ENCODE measurements at regions not wholly inside any gene's neighbourhood (a gene's known extent, or its start where the extent isn't known, plus 50 kb on each side); places are given as distances from the start of the nearest gene placed in this dataset.

DNA sequence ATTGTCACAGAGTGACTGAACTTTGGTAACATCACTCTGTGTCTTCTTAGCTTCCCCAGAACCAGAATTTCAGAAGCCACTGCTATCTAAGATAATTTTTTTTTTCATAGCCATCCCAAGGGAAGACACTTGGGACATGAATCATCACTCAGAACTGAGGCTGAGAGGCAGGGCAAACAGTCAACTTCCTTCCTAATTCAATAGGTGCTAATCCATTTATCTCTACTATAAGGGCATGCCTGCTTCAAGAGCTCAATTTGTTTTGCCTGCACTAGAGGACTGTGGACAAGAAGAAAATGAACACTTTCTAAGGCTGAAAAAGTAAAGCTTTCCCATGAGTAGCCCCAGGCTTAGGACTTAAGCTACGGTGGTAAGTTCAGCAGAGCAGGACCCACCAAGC is 56.7 kb upstream of the MYRIP start:
- no peaks in the 10 kb centered on the region for H3K27me3 ChIP-seq
- TF ChIP-seq, protein P1, sequence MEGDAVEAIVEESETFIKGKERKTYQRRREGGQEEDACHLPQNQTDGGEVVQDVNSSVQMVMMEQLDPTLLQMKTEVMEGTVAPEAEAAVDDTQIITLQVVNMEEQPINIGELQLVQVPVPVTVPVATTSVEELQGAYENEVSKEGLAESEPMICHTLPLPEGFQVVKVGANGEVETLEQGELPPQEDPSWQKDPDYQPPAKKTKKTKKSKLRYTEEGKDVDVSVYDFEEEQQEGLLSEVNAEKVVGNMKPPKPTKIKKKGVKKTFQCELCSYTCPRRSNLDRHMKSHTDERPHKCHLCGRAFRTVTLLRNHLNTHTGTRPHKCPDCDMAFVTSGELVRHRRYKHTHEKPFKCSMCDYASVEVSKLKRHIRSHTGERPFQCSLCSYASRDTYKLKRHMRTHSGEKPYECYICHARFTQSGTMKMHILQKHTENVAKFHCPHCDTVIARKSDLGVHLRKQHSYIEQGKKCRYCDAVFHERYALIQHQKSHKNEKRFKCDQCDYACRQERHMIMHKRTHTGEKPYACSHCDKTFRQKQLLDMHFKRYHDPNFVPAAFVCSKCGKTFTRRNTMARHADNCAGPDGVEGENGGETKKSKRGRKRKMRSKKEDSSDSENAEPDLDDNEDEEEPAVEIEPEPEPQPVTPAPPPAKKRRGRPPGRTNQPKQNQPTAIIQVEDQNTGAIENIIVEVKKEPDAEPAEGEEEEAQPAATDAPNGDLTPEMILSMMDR (IDR thresholded peaks at IDR 0.05), result no peak
- H3K9me3 ChIP-seq, result no peaks in the 10 kb centered on the region
- no peak overlapping the region for H3K27ac ChIP-seq
- intact Hi-C loops (cut with DNase I), result no loop called here
- H3K4me3 ChIP-seq, result no peak overlapping the region
- DNase-seq (no peak), ATAC-seq (no peak)
- H3K4me1 ChIP-seq, result no peaks in the 10 kb centered on the region
- H3K36me3 ChIP-seq, result no peaks in the 10 kb centered on the region

DNA sequence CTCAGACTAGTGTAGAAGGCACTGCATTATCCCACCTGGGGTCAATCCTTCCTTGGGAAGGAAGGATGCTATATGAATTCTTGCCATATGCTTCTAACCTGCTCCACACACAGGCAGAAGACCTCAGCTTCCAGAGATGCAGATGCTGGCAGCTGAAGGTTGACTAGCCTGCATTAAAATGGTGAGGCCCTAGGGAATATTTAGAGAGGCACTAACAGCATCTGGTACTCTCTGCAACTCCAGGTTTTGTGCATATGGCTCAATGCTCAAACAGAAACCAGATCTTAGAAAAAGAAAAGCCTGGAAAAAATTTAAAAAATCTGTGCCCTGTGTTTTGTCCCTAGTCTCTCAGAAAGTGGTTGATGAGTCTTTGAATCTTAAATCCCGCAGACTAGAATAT is 56.0 kb upstream of the MYRIP start:
- no peak overlapping the region for H3K27ac ChIP-seq
- intact Hi-C loops (cut with DNase I), result no loop called here
- H3K36me3 ChIP-seq, result no peaks in the 10 kb centered on the region
- H3K9me3 ChIP-seq, result no peaks in the 10 kb centered on the region
- TF ChIP-seq, protein P1 (IDR thresholded peaks at IDR 0.05), result no peak
- H3K4me3 ChIP-seq, result no peak overlapping the region
- ATAC-seq, result no peak
- H3K4me1 ChIP-seq, result no peaks in the 10 kb centered on the region
- no peak for DNase-seq
- no peaks in the 10 kb centered on the region for H3K27me3 ChIP-seq

DNA sequence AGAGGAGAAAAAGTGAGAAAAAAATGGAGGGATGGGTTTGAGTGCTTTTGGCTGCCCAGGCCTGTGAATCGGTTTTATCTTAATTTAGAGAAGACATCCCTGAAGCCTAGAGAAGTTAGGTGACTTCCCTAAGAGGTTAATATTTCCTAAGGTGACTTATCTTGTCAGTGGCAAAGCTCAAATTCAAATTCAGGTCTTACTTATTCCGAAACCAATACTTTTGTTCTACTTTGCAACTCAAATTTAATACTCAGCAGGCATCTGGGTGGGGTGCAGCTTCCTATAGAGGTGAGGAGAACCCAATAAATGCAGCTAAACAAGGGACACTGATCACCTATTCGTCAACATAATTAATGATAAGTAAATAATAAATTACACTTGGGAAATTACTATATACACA is 54.9 kb upstream of the MYRIP start:
- Histone ChIP-seq H3K36me3 (no peaks in the 10 kb centered on the region), H3K4me3 (no peak overlapping the region), H3K4me1 (no peaks in the 10 kb centered on the region), H3K27me3 (no peaks in the 10 kb centered on the region), H3K27ac (no peak overlapping the region), H3K9me3 (no peaks in the 10 kb centered on the region)
- intact Hi-C loops (cut with DNase I), result no loop called here
- TF ChIP-seq, protein P1 (IDR thresholded peaks at IDR 0.05), result no peak
- ATAC-seq (no peak), DNase-seq (no peak)

DNA sequence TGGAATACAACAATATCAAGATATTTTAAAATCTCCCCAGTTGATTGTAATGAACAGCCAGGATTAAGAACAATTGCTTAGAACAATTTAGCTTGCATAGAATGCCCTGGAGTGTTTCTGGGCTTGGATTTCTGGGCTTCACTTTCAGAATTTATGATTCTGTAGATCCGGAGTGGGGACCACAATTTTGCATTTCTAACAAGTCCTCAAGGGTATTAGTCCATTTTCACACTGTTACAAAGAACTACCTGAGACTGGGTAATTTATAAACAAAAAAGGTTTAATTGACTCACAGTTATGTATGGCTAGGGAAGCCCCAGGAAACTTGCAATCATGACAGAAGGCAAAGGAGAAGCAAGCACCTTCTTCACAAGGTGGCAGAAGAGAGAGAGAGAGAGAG is 54.3 kb upstream of the MYRIP start:
- DNase-seq, result no peak
- intact Hi-C loops (cut with DNase I), result no loop called here
- no peak for ATAC-seq
- H3K27ac ChIP-seq, result no peak overlapping the region
- no peak overlapping the region for H3K4me3 ChIP-seq
- no peaks in the 10 kb centered on the region for H3K4me1 ChIP-seq
- TF ChIP-seq, protein P1 (IDR thresholded peaks at IDR 0.05), result no peak
- no peaks in the 10 kb centered on the region for H3K9me3 ChIP-seq
- H3K36me3 ChIP-seq, result no peaks in the 10 kb centered on the region
- H3K27me3 ChIP-seq, result no peaks in the 10 kb centered on the region

DNA sequence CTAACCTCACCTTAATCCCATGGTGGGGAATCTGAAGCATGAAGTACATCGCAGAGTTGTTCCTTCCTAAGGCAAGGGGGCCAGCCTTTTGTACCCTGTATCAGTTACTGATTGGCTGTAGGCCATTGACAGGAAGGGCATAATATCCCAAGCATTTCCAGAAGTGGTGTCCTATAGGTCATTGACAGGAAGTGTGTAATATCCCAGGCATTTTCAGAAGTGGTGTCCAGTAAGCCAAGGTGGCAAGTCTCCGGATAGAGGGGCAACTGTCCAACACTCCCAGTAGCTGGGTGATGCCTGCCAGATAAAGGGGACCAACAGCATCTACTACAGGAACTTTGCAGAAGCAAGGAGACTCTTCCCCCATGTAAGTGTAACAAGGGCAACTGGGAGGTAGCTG is 52.1 kb upstream of the MYRIP start:
- intact Hi-C loops (cut with DNase I), result no loop called here
- DNase-seq (no peak), ATAC-seq (no peak)
- no peak overlapping the region for H3K4me3 ChIP-seq
- H3K27ac ChIP-seq, result no peak overlapping the region
- no peaks in the 10 kb centered on the region for H3K27me3 ChIP-seq
- H3K4me1 ChIP-seq, result no peaks in the 10 kb centered on the region
- no peaks in the 10 kb centered on the region for H3K36me3 ChIP-seq
- H3K9me3 ChIP-seq, result no peaks in the 10 kb centered on the region
- TF ChIP-seq, protein P1 (IDR thresholded peaks at IDR 0.05), result no peak
